Activated CD8-positive, alpha-beta memory T cell treated with anti-CD3 and anti-CD28 coated beads, Interleukin-2, amount 50 U/mL, for 24 hours (primary cell): ENCODE measurements at regions not wholly inside any gene's neighbourhood (a gene's known extent, or its start where the extent isn't known, plus 50 kb on each side); places are given as distances from the start of the nearest gene placed in this dataset.

ENCODE experiments used
- DNase-seq: peaks from one replicate; pipeline ENCODE4 v3.0.0-alpha.2; 2020; ENCODE audit errors: extremely low read depth

DNA sequence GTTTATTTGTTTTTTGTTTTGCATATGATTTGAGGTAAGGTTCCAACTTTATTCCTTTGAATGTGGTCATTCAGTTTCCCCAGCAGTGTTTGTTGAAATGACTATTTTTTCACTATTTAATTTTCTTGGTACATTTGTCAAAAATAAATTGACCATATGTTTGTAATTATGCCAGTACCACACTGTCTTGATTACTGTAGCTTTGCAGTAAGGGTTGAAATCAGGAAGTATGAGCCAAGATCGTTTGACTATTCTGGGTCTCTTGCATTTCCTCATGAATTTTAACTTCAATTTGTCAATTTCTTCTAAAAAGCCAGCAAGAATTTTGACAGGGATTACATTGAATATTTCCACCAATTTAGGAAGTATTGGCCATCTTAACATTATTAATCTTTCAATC is 199.3 kb upstream of the PPFIA2 start:
- no peak for DNase-seq

DNA sequence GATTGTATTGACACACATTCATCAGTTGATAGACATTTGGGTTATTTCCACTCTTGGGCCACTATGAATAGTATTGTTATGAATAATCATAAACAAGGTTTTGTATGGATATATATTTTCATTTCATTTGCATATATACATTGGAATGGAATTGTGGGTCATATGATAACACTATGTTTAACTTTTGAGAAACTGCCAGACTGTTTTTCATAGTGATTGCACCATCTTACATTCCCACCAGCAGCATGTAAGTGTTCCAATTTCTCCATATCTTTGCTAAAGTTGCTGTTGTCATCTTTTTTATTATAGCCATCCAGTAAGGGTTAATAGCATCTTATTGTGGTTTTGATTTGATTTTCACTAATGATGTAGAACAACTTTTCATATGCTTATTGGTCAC is 198.5 kb upstream of the PPFIA2 start:
- DNase-seq = no peak

DNA sequence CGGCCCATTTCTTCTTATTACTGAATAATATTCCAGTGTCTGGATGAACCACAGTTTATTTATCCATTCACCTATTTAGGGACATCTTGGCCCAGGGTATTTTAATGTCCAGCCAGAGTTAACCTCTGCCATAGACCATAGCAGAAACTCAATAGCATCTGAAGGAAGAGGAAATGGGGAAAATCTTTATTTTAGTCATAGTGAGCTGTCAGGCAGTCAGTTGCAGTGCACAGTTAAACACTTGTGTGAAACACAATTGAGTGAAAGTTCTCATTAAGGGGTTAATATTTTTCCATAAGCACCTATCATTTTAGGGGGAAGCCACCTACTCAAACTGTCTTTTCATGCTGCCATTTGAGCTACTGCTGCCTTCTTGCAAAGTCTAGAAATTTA is 197.3 kb upstream of the PPFIA2 start:
- no peak for DNase-seq

DNA sequence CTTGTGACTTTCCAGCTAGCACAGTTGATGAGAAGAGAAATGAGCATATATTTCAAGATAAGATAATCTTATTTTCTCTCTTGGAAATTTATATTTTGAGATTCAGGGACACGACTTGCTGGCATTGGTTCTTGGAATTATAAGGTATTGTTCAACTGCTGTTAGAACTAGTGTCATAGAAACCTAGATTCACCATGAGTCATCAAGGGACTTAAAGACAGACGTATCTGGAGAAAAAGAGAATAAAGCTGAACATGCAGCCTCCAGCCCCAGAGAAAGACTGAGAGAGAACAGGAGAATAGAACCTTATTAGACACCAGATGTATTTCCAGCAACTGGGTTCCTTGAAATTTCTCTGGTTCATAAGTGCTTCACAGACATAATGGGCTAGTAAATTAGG is 194.4 kb upstream of the PPFIA2 start:
- DNase-seq = no peak

DNA sequence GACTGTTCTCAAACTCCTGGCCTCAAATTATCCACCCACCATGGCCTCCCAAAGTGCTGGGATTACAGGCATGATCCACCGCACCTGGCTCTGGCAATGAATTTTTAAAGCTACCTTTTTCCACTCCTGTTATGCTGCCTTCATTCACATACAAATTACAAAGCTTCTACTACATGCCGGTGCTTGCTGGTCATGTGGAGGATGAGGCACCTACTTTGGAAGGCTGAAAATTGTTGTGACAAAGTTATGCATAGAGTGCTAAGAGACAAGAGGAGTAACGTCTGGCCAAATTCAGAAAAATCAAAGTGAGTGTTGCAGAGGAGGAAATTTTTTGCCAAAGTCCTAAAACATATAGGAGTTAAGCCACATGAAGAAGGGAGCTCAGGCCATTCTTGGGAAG is 191.7 kb upstream of the PPFIA2 start:
- DNase-seq = no peak

DNA sequence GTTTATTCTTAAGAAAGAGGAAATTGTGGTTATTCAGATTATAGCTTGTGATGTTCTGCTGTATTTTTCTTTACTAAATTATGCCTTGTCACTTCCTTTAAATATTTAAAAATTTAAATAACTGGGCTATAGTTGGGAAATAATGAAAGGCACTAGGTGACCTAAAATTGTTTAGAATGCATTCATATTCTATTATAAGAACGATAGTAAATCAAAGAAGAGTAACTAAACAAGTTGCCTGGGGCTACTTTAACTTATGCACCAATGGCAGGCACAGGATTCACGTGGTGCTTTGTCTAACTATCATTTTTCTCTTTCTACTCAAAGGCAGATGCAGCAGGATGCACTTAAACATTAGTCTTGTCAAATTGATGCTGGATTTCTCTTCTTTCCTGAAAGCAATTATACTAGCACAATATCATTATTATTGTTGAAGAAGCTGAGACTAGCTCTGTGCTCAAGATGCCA is 190.7 kb upstream of the PPFIA2 start:
- DNase-seq = no peak

DNA sequence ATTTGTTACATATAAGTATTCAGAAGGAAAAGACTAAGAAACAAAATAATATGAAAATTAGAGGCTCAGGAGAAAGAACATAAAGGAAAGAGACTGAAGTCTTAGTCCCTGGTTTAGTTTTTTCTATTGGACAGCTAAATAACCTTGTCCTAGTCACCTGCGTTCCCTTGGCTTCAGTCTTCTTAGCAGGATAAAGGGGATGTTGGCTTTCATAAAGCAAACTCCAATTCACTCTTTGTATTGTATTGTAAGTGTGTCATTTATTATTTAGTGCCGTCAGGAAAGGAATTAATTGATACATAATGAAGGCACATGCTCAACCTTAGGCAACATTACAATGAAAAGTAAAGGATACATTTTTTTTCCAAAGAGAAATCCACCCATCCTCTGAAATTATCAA is 190.3 kb upstream of the PPFIA2 start:
- DNase-seq = no peak

DNA sequence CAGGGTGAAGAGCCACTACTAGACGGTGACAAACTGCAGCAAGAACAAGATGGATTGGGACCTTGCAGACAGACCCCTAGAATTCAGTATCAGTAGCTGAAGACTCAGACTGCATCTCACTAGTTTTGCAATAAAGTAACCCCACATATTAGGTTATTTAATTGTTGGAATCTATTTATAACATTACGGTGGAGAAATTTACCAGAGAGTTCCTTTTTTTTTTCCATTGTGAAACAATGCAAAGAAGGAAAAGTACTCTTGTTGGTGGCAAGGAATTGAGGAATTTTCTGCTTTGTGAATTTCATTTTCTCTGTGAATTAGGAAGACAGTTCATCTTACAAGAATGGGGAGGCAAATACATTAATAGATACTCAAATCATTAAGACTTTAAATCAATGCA is 185.7 kb upstream of the PPFIA2 start:
- no peak for DNase-seq

DNA sequence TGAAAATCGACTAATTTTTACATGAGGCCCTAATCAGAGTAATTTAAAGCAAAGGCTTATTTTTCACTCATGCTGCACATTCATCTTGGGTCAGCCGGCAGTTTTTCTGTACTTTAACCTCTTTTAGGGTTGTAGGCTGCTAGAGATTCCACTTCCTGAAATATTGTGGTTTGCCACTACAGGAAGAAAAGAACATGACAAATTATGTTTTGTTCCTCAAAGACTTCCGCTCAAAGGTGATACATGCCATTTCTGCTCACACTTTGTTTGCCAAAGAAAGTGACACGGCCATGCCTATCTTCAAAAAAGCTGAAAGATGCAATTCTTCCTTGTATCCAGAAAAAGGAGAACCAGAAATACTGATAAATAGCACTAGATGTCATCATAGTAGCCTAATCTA is 183.4 kb upstream of the PPFIA2 start:
- no peak for DNase-seq

DNA sequence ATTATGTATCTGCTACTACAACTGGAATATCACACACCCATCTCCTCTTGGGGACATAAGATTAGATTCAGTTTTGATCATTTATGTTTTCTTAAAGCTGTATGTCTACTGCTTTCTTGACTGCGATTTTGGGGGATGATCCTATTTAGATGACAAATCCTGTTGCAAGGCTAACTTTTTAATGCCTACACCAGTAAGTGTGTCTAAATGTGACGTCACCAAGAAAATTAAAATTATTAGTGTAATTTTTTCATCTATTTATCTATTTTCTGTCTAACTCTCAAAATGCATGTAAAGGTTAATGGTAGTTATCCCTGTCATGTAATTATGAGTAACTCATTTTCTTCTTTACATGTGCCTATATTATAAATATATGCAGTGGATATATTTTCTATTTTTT is 170.9 kb upstream of the PPFIA2 start:
- DNase-seq = no peak

DNA sequence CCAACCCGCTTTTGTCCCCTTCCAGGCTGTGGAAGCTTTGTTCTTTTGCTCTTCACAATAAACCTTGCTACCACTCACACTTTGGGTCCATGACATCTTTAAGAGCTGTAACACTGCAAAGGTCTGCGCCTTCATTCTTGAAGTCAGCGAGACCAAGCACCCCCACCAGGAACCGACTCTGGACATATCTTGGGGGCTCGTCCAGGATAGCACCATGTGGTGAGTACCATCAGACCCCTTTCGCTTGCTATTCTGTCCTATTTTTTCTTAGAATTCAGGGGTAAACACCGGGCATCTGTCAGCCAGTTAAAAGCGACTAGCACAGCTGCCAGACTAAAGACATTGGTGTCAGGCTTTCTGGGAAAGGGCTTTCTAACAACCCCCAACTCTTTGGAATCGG is 137.6 kb upstream of the PPFIA2 start:
- no peak for DNase-seq

DNA sequence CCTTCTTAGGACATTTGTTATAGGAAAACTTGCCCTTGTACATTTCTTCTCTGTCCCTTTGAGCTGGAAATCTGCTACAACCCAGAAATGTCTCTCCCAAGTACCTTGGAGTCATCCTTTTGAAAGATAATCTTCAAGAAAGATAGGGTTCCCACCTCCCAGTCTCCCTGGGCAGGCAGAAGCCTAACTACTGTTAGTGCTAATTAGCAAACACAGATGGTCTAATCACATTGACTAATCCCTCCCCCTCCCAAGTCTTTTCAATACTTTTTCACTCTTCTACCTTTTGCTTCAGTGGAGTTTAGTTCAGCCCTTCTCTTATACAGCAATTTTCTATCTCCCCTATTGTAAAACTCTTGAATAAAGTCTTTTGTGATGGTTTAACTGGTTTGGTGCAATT is 129.8 kb upstream of the PPFIA2 start:
- no peak for DNase-seq

DNA sequence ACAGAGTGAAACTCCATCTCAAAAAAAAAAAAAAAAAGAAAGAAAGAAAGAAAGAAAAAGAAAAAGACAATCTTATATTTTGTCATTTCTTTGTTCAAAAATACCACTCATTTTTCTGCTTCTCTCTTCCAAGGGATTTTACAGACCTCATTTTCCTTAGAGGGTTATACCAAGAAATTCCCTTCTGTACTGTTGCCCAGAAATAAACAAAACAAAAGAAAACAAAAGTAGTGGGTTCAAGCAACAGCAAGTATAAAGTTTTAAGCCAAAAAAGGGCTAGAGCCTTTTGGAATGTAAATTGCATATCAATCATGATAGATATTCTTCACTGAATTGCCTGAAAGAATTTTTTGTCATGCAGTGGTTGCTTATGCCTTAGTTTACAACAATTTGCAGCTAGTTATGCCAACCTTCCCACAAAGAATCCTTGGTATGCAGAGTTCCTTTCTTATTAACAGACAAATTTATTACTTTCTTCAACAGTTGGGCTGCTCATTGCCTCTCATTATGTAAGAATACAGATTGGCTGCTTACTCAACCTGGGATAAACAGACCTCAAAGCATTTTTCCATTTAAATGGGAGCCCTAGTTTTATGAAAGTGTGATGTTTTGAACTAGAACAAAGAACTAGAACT is 129.1 kb upstream of the PPFIA2 start:
- no peak for DNase-seq

DNA sequence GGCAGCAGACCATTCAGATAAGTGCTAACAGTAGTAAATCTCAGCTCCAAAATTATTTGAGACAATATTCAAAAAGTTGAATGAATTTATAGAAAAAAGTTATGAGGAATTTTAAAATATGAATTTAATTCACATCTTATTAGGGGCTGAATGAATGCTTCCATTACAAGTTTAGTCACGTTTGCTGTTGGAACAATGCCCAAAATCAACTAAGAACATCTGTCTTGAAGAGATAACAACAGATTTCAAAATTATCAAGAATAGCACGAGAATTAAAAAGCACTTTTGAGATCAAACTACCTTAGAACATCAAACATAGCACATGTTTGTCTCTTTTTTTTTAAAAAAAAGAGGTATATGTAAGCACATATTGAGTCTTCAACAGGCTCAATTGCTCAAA is 115.4 kb upstream of the PPFIA2 start:
- no peak for DNase-seq

DNA sequence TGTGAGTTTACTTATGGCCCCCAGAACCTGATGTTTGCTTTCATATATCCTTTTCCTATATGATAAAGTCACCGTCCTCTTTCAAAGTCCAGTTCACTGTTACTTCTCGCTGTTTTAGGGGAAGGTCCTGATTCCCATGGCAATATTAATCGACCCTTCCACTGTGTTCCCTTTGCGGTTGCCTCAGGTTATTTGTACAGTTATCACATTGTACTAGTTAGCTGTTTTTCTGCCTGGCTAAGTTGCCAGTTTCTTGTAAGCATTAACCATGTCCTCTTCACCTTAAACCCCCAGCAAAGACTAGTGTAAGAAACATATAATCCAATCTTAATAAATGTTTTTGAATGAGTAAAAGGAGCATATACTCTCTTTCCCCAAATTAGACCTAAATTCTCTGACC is 115.0 kb upstream of the PPFIA2 start:
- DNase-seq = no peak

DNA sequence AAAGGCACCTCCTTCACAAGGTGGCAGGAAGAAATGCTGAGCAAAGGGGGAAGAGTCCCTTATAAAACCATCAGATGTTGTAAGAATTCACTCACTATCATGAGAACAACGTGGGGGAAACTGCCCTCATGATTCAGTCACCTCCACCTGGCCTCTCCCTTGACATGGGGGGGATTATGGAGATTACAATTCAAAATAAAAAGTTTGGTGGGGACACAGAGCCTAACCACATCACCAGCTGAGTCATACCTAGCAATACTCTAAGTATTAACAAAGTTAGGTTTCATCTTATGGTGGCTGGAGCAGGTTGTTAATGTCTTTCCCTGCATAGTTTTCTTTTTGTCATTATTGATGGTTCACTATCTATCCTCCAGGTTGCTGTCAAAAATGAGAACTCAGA is 113.2 kb upstream of the PPFIA2 start:
- DNase-seq = no peak

DNA sequence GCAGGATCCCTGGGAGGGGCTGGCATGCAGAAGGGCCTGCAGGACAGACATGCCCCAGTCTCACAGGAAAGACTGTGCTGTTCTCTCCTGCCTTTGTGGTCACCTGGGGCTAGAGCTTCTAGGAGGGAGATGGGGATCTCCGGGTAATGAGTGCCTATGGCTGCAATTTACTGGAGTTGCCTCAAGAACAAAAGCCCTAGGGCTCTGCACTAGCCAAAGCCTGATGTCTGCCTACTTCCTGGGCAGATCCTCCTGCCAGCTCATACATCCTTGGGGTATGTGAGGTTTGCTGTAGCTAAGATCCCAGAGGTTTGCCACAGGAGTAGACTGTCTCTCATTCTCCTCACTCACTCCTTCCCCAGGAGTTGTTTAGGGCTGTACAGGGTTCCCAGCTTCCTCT is 106.9 kb upstream of the PPFIA2 start:
- no peak for DNase-seq

DNA sequence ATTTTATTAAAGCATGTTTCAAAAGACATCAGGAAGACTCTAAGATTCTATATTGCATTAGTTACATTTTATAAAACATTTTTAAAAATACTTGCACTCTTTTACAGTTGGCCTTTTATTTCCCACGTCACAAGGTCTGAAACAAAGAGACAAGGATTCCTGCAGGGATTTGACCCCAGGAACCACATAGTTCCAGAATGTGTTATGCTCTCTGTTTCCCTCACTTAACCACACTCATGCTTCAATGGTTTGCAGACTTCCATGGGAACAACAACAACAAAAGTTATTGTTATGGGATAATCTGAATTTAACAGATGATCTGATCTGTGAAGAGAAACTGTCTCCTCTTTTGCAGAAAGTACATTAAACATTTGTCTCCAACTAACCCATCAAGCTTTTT is 104.3 kb upstream of the PPFIA2 start:
- DNase-seq = no peak

DNA sequence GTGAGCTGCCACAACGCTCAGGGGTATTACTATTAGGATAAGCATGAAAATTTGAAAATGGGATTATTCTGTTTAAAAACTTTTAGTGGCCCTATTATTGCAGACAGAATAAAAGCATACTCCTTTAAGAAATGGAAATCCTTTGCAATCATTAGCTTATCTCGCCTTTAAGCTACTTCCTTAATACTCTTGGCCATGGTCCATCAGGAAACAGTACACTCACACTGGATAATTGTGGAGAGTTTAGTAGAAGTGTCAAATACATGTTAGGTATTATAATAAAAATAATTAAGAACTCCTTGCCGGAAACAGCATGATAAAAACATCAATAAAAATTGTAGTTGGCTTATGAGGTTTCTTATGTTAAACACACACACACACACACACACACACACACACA is 100.4 kb upstream of the PPFIA2 start:
- DNase-seq = no peak

DNA sequence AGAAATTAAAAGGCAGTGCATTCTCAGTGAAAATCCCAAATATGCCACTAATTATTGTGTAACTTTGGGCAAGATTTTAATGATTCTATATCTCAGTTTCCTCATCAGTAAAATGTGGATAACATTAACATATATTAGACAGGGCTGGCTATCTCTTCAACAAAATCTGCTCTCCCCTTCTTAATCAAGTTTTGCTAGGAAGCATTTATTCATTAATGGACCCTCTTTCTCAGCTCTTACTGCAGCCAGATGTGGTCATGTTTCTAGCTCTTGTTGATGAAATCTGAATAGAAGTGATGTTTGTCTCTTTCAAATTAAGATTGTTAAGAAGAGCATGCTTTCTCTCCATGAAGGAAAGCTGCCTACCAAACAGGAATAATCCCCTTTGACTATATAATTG is 84.4 kb upstream of the PPFIA2 start:
- no peak for DNase-seq

DNA sequence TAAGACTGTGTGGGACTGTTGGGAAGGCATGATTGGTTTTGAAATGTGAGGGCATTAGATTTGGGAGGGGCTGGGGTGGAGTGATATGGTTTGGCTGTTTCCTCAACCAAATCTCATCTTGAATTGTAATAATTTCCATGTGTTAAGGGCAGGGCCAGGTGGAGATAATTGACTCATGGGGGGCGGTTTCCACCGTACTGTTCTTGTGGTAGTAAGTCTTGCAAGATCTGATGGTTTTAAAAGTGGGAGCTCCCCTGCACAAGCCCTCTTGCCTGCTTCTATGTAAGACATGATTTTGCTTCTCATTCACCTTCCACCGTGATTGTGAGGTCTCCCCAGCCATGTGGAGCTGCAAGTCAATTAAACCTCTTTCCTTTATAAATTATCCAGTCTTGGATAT is 76.6 kb upstream of the PPFIA2 start:
- peak; percentile 4 for DNase-seq

DNA sequence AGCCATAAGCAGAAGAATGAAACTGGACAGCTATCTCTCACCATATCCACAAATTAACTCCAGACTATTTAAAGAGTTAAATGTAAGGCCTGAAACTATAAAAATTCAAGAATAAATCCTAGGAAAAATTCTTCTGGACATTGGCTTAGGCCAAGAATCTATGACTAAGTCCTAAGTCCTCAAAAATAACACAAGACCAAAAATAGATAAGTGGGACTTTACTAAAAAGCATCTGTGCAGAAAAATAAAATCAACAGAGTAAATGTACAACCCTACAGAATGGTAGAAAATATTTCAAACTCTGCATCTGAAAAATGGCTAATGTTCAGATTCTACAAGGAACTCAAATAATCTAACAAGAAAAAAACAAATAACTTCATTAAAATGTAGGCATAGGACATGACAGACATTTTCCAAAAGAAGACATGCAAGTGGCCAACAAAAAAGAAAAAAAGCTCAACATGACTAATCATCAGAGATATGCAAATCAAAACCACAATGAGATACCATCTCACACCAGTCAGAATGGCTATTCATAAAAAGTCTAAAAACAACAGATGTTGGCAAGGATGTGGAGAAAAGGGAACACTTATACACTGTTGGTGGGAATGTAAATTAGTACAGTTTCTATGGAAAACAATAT is 61.0 kb upstream of the PPFIA2 start:
- no peak for DNase-seq

DNA sequence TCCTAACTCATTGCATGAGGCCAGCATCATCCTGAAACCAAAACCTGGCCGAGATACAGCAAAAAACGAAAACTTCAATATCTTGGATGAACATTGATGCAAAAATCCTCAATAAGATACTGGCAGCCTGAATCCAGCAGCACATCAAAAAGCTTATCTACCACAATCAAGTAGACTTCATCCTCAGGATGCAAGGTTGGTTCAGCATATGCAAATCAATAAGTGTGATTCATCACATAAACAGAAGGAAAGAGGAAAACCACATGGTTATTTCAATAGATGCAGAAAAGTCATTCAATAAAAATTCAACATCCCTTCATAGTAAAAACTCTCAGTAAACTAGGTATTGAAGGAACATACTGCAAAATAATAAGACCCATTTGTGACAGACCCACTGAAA is 56.5 kb upstream of the PPFIA2 start:
- DNase-seq = no peak

DNA sequence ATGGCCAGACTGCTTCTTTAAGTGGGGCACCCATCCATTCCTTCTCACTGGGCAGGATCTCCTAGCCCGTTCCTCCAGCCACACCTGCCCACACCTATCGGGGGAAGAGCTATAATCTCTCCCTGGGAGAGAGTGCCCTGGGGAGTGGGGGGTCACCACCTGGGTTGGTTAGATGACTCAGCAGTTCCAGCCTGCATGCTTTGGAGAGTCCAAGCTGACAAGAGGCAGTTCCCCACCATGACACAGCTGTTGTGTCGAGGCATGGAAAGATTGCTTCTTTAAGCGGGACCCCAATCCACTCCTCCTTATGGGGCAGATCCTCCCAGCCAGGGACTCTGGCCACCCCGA is 52.6 kb upstream of the PPFIA2 start:
- DNase-seq = no peak
